HepG2 (cell line): ENCODE measurements at regions not wholly inside any gene's neighbourhood (a gene's known extent, or its start where the extent isn't known, plus 50 kb on each side); places are given as distances from the start of the nearest gene placed in this dataset.

ENCODE experiments used
- CREM ChIP-seq, 2 experiments: sonication (generic) in 1 of 2; formaldehyde crosslinking in 1 of 2; IDR thresholded peaks; 2 replicates each; pipeline versions ENCODE4 v1.4.0 to v1.6.1; 2016 to 2020; ENCODE audit warnings: antibody characterized with exemption in 1 of 2, mild to moderate bottlenecking in 1 of 2, missing genetic modification reagents in 1 of 2
- REPIN1 ChIP-seq: sonication (generic); formaldehyde crosslinking; IDR thresholded peaks from 2 replicates; pipeline ENCODE4 v1.8.0; 2022; ENCODE audit warnings: missing genetic modification reagents, low read depth, mild to moderate bottlenecking, borderline replicate concordance
- ZFP82 ChIP-seq: sonication (generic); formaldehyde crosslinking; IDR thresholded peaks from 2 replicates; pipeline ENCODE4 v1.5.1; 2020; ENCODE audit warnings: mild to moderate bottlenecking, missing genetic modification reagents, borderline replicate concordance
- ZNF484 ChIP-seq: sonication (generic); formaldehyde crosslinking; IDR thresholded peaks from 2 replicates; pipeline ENCODE4 v1.5.1; 2020; ENCODE audit warnings: mild to moderate bottlenecking, low read depth, missing genetic modification reagents, borderline replicate concordance
- TF ChIP-seq, protein P1 (sequence below): sonication (generic); formaldehyde crosslinking; IDR thresholded peaks from 2 replicates; pipeline ENCODE4 v1.8.0; 2022; ENCODE audit warnings: missing genetic modification reagents, low read depth, mild to moderate bottlenecking, borderline replicate concordance
- TF ChIP-seq, protein P2 (sequence below): sonication (generic); formaldehyde crosslinking; IDR thresholded peaks from 2 replicates; pipeline ENCODE4 v1.8.1; 2023; ENCODE audit warnings: missing genetic modification reagents, inconsistent platforms, borderline replicate concordance
- TF ChIP-seq, protein P3 (sequence below): sonication (generic); formaldehyde crosslinking; IDR thresholded peaks from 2 replicates; pipeline ENCODE4 v1.5.0; 2020; ENCODE audit warnings: mild to moderate bottlenecking, missing genetic modification reagents, moderate library complexity

DNA sequence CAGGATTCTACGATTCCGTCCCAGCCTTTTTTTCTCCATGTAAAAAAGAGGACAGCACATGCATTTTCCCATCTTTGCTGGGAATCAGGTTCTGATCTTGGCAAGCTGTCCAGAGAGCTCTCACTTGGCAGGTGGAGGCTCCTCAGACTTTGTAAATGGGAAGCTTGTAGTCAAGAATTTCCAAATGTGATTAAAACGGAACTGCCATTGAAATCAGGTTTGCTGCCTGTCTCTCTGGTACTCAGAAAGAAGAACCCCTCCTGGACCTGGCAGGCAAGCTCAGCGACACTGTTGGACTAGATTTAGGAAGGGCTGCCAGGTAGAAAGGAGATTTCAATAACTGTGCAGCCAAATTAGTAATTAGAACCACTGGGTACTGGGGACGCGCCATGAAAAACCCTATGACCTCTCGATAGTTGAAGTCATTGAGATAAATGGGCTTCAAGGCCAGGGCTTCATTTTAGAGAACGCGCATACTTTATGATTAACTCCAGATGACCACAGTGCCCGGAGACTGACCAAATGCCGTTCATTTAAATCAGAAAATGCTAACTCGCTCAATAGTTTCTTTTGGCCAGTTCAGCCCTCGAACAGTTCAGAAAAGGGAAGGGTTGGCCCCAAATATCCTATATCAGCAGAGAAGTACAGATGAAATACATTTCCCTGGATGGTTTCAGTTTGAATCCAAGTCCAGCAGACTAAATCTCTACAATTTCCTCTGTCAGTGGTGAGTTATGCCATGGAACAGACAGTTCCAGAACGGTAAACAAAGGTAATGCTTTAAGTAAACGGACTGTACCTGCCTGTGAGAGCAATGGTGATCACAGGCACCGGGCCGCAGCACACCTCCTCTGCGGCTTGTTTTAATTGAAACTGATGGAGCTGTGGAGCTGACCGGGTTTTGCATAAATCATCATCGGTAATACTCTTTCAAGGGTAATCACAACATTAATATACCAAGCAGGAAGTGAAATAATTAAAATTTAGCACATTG lies 517.4 kb downstream of the RFC3 start:
- TF ChIP-seq, protein P1, sequence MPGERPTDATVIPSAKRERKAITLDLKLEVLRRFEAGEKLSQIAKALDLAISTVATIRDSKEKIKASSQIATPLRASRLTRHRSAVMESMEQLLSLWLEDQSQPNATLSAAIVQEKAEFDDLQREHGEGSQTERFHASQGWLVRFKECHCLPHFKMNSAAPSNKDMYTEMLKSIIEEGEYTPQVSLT (CRISPR knock-in tag): no peak
- TF ChIP-seq, protein P2, sequence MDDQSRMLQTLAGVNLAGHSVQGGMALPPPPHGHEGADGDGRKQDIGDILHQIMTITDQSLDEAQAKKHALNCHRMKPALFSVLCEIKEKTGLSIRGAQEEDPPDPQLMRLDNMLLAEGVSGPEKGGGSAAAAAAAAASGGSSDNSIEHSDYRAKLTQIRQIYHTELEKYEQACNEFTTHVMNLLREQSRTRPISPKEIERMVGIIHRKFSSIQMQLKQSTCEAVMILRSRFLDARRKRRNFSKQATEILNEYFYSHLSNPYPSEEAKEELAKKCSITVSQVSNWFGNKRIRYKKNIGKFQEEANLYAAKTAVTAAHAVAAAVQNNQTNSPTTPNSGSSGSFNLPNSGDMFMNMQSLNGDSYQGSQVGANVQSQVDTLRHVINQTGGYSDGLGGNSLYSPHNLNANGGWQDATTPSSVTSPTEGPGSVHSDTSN (CRISPR knock-in tag): no peak
- TF ChIP-seq REPIN1 (CRISPR knock-in tag): no peak
- TF ChIP-seq CREM (IDR thresholded peaks at IDR 0.05): no peak
- TF ChIP-seq CREM (CRISPR knock-in tag; IDR thresholded peaks at IDR 0.05): no peak
- no peak for TF ChIP-seq ZNF484
- TF ChIP-seq, protein P3, sequence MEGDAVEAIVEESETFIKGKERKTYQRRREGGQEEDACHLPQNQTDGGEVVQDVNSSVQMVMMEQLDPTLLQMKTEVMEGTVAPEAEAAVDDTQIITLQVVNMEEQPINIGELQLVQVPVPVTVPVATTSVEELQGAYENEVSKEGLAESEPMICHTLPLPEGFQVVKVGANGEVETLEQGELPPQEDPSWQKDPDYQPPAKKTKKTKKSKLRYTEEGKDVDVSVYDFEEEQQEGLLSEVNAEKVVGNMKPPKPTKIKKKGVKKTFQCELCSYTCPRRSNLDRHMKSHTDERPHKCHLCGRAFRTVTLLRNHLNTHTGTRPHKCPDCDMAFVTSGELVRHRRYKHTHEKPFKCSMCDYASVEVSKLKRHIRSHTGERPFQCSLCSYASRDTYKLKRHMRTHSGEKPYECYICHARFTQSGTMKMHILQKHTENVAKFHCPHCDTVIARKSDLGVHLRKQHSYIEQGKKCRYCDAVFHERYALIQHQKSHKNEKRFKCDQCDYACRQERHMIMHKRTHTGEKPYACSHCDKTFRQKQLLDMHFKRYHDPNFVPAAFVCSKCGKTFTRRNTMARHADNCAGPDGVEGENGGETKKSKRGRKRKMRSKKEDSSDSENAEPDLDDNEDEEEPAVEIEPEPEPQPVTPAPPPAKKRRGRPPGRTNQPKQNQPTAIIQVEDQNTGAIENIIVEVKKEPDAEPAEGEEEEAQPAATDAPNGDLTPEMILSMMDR (CRISPR knock-in tag): no peak
- no peak for TF ChIP-seq ZFP82 (CRISPR knock-in tag)
